PC-3 (cell line): ENCODE measurements at regions not wholly inside any gene's neighbourhood (a gene's known extent, or its start where the extent isn't known, plus 50 kb on each side); places are given as distances from the start of the nearest gene placed in this dataset.

Experiments
- CTCF ChIP-seq: fragments of 300-600 bp; sonication (generic); conservative IDR thresholded peaks from 2 replicates; pipeline ENCODE4 v1.5.1; 2017; ENCODE audit warnings: antibody characterized with exemption, low read depth, mild to moderate bottlenecking, low read length
- EZH2phosphoT487 ChIP-seq: fragments of 300-600 bp; sonication (generic); IDR thresholded peaks from 2 replicates; pipeline ENCODE4 v1.6.1; 2018; ENCODE audit warnings: mild to moderate bottlenecking, antibody characterized with exemption, low read length, borderline replicate concordance

GRCh38 chr11:25928076-25928475, 403.9 kb upstream of the ANO3 start:
- TF ChIP-seq CTCF (no peak), EZH2phosphoT487 (no peak)
